GM23338 (cell line): ENCODE measurements at regions not wholly inside any gene's neighbourhood (a gene's known extent, or its start where the extent isn't known, plus 50 kb on each side); places are given as distances from the start of the nearest gene placed in this dataset.

ENCODE experiments used
- ATAC-seq: fragments of 200-7000 bp; cut with Tn5 transposase; 3 replicates; pipeline ENCODE4 v1.9.1; 2020
- DNase-seq: peaks from one replicate; pipeline ENCODE4 v3.0.0-alpha.2; 2015; ENCODE audit warnings: low spot score
- H2AFZ ChIP-seq: fragments of 200-600 bp; sonication (generic); 2 replicates; pipeline ENCODE4 v1.8.0; 2016; ENCODE audit warnings: antibody characterized with exemption, mild to moderate bottlenecking, moderate library complexity
- H3F3A ChIP-seq: fragments of 200-600 bp; sonication (generic); replicated peaks from 2 replicates; pipeline ENCODE4 v1.8.0; 2017; ENCODE audit warnings: antibody characterized with exemption, mixed run types, low read depth
- H3K27ac ChIP-seq: fragments of 200-600 bp; sonication (generic); 2 replicates; pipeline ENCODE4 v1.6.1; 2016; ENCODE audit warnings: low read depth
- H3K27me3 ChIP-seq: fragments of 200-600 bp; sonication (generic); 2 replicates; pipeline ENCODE4 v1.8.0; 2016; ENCODE audit warnings: mild to moderate bottlenecking, mixed run types, moderate library complexity; ENCODE audit not compliant: insufficient read depth
- H3K36me3 ChIP-seq: fragments of 200-600 bp; sonication (generic); 2 replicates; pipeline ENCODE4 v1.8.0; 2016; ENCODE audit warnings: mild to moderate bottlenecking; ENCODE audit not compliant: insufficient read depth
- H3K4me1 ChIP-seq: fragments of 200-600 bp; sonication (generic); 2 replicates; pipeline ENCODE4 v1.8.0; 2016; ENCODE audit warnings: mild to moderate bottlenecking, moderate library complexity; ENCODE audit not compliant: insufficient read depth
- H3K4me2 ChIP-seq: fragments of 200-600 bp; sonication (generic); 2 replicates; pipeline ENCODE4 v1.7.1; 2017; ENCODE audit warnings: mixed run types
- H3K4me3 ChIP-seq: fragments of 200-600 bp; sonication (generic); 2 replicates; pipeline ENCODE4 v1.6.1; 2016; ENCODE audit warnings: mixed run types
- H3K79me2 ChIP-seq: fragments of 200-600 bp; sonication (generic); replicated peaks from 2 replicates; pipeline ENCODE4 v1.8.0; 2017; ENCODE audit warnings: mild to moderate bottlenecking; ENCODE audit not compliant: insufficient read depth
- H3K9me2 ChIP-seq: fragments of 200-600 bp; sonication (generic); 2 replicates; pipeline ENCODE4 v1.8.0; 2017; ENCODE audit not compliant: insufficient read depth
- H4K20me1 ChIP-seq: fragments of 200-600 bp; sonication (generic); replicated peaks from 2 replicates; pipeline ENCODE4 v1.8.0; 2017; ENCODE audit warnings: mild to moderate bottlenecking; ENCODE audit not compliant: insufficient read depth
- H3K27ac Mint-ChIP-seq: 2 replicates; pipeline ENCODE4 v1.8.0; 2020; ENCODE audit warnings: inconsistent platforms, mild to moderate bottlenecking, moderate library complexity, mixed read lengths
- H3K27me3 Mint-ChIP-seq: 3 replicates; pipeline ENCODE4 v1.8.0; 2022; ENCODE audit warnings: low read depth, mild to moderate bottlenecking, moderate library complexity, mixed read lengths, inconsistent platforms; ENCODE audit not compliant: insufficient read depth, poor library complexity
- H3K36me3 Mint-ChIP-seq: 3 replicates; pipeline ENCODE4 v1.8.0; 2021; ENCODE audit warnings: low read depth, mild to moderate bottlenecking, inconsistent platforms, moderate library complexity, mixed read lengths
- H3K4me1 Mint-ChIP-seq: 3 replicates; pipeline ENCODE4 v1.8.0; 2020; ENCODE audit warnings: mild to moderate bottlenecking, inconsistent platforms, mixed read lengths
- H3K4me3 Mint-ChIP-seq: 3 replicates; pipeline ENCODE4 v1.8.0; 2021; ENCODE audit warnings: moderate library complexity, mild to moderate bottlenecking, inconsistent platforms, mixed read lengths
- H3K9me3 Mint-ChIP-seq: 3 replicates; pipeline ENCODE4 v1.8.0; 2020; ENCODE audit warnings: moderate library complexity, mild to moderate bottlenecking, inconsistent platforms, mixed read lengths
- EZH2 ChIP-seq: fragments of 200-600 bp; sonication (generic); IDR thresholded peaks from one replicate; pipeline ENCODE4 v1.8.0; 2017; ENCODE audit warnings: antibody characterized with exemption, mild to moderate bottlenecking, low read depth; ENCODE audit not compliant: unreplicated experiment
- EZH2phosphoT487 ChIP-seq: fragments of 200-600 bp; sonication (generic); IDR thresholded peaks from one replicate; pipeline ENCODE4 v1.8.1; 2018; ENCODE audit warnings: antibody characterized with exemption; ENCODE audit not compliant: unreplicated experiment
- JUNB ChIP-seq: IDR thresholded peaks from one replicate; pipeline ENCODE4 v1.6.1; 2016; ENCODE audit warnings: antibody characterized with exemption; ENCODE audit not compliant: unreplicated experiment
- POLR2AphosphoS5 ChIP-seq: IDR thresholded peaks from 2 replicates; pipeline ENCODE4 v1.6.1; 2016; ENCODE audit warnings: antibody characterized with exemption, low read depth
- REST ChIP-seq: IDR thresholded peaks from one replicate; pipeline ENCODE4 v1.6.1; 2018; ENCODE audit warnings: antibody characterized with exemption; ENCODE audit not compliant: unreplicated experiment
- ZNF114 ChIP-seq: fragments of 250-450 bp; sonication (Bioruptor Pico); IDR thresholded peaks from 2 replicates; pipeline ENCODE4 v1.5.0; 2020; ENCODE audit warnings: mild to moderate bottlenecking, moderate library complexity
- ZNF331 ChIP-seq: fragments of 250-450 bp; sonication (Bioruptor Pico); IDR thresholded peaks from 2 replicates; pipeline ENCODE4 v1.5.0; 2020; ENCODE audit warnings: low read depth, mild to moderate bottlenecking, moderate library complexity
- ZNF462 ChIP-seq: fragments of 250-450 bp; sonication (Bioruptor Pico); IDR thresholded peaks from 2 replicates; pipeline ENCODE4 v1.5.0; 2020; ENCODE audit warnings: mild to moderate bottlenecking, moderate library complexity

- Histone ChIP-seq H3F3A (no peaks in the 10 kb centered on the region), H4K20me1 (no peaks in the 10 kb centered on the region), H3K27ac (no peak overlapping the region), H3K36me3 (no peaks in the 10 kb centered on the region), H2AFZ (no peak overlapping the region), H3K9me2 (0 out of 2 replicates have a peak, but pooled peaks cover 2% of the 10 kb centered on the region), H3K4me3 (no peak overlapping the region), H3K79me2 (no peaks in the 10 kb centered on the region), H3K27me3 (no peaks in the 10 kb centered on the region), H3K4me1 (no peaks in the 10 kb centered on the region), H3K4me2 (no peak overlapping the region)
- Mint-ChIP-seq H3K36me3 (peaks cover 7% of the 10 kb centered on the region), H3K4me3 (no peak overlapping the region), H3K9me3 (peaks cover 22% of the 10 kb centered on the region), H3K27me3 (no peaks in the 10 kb centered on the region), H3K4me1 (no peaks in the 10 kb centered on the region), H3K27ac (no peak overlapping the region)
- no peak for ATAC-seq
- no peak for TF ChIP-seq EZH2phosphoT487
- TF ChIP-seq EZH2 = no peak
- TF ChIP-seq JUNB = no peak
- no peak for TF ChIP-seq ZNF462 (CRISPR knock-in tag)
- TF ChIP-seq POLR2AphosphoS5 = no peak
- TF ChIP-seq REST = no peak
- TF ChIP-seq ZNF114 (CRISPR knock-in tag) = no peak
- TF ChIP-seq ZNF331 (CRISPR knock-in tag) = no peak
- no peak for DNase-seq
Observed at GRCh38 chr1:219347376-219347775, 173.7 kb downstream of the LYPLAL1 start.
